Gastrocnemius medialis (tissue), 4 donors: ENCODE measurements at regions not wholly inside any gene's neighbourhood (a gene's known extent, or its start where the extent isn't known, plus 50 kb on each side); places are given as distances from the start of the nearest gene placed in this dataset.
"Not testable (repeated sequence)": the region's sequence is repeated elsewhere in the genome, so short reads cannot be mapped to it uniquely, and the experiment has no call there.

Experiments
- ATAC-seq, 2 donors: fragments of 150-250 bp; one replicate each; pipeline ENCODE4 v1.9.1; 2016
- DNase-seq, 2 donors: peaks; one replicate each; pipeline ENCODE4 v3.0.0-alpha.2; 2019
- H3K27ac ChIP-seq, 4 donors: fragments of 200-600 bp; sonication (generic); 1 replicate in 1 of 4; 2 replicates in 3 of 4; pipeline ENCODE4 v1.5.1; 2016 to 2018; ENCODE audit warnings: mild to moderate bottlenecking in 2 of 4, moderate library complexity in 1 of 4
- H3K27me3 ChIP-seq, 3 donors: fragments of 200-600 bp; sonication (generic) in 2 of 3; 1 replicate in 1 of 3; 2 replicates in 2 of 3; pipeline versions ENCODE4 v1.5.1 to v1.6.0; 2016 to 2019; ENCODE audit warnings: mild to moderate bottlenecking in 1 of 3, moderate library complexity in 1 of 3
- H3K36me3 ChIP-seq, 2 donors: fragments of 200-600 bp; sonication (generic) in 1 of 2; one replicate each; pipeline ENCODE4 v1.5.1; 2017 to 2018
- H3K4me1 ChIP-seq, 2 donors: fragments of 200-600 bp; sonication (generic) in 1 of 2; one replicate each; pipeline ENCODE4 v1.5.1; 2016 to 2017; ENCODE audit warnings: mild to moderate bottlenecking in 2 of 2
- H3K4me3 ChIP-seq, 4 donors: fragments of 200-600 bp; sonication (generic) in 3 of 4; 1 replicate in 1 of 4; 2 replicates in 3 of 4; pipeline ENCODE4 v1.5.1; 2016 to 2019; ENCODE audit warnings: mild to moderate bottlenecking in 2 of 4
- H3K9me3 ChIP-seq, 3 donors: fragments of 200-600 bp; sonication (generic) in 2 of 3; 1 replicate in 1 of 3; 2 replicates in 2 of 3; pipeline ENCODE4 v1.5.1; 2016 to 2019
- POLR2A ChIP-seq, 2 donors: fragments of 450-650 bp; IDR thresholded peaks; one replicate each; pipeline ENCODE4 v1.6.1; 2017; ENCODE audit warnings: antibody characterized with exemption in 2 of 2, mild to moderate bottlenecking in 2 of 2, moderate library complexity in 2 of 2
- in situ Hi-C, 4 donors: fragments of 200-750 bp; cut with MboI; loops; one replicate each; pipeline versions ENCODE4 v1.15.0 to v1.8.0; 2017; ENCODE audit warnings: low sequenced_read_pairs in 4 of 4
- intact Hi-C: fragments of 100-400 bp; cut with DNase I; formaldehyde crosslinking; loops from one replicate; pipeline ENCODE4 v1.15.1; 2023; ENCODE audit warnings: low total_unique reads
- TF ChIP-seq, protein P1 (sequence below), 5 experiments: fragments of 450-650 bp in 3 of 5; fragments of 200-600 bp in 2 of 5; sonication (generic) in 2 of 5; IDR thresholded peaks in 4 of 5; conservative IDR thresholded peaks in 1 of 5; 1 replicate in 4 of 5; 2 replicates in 1 of 5; pipeline ENCODE4 v1.5.1; 2016 to 2019; ENCODE audit warnings: antibody characterized with exemption in 5 of 5, mild to moderate bottlenecking in 3 of 5, moderate library complexity in 3 of 5

GRCh38 chr18:60069145-60069544 is 169.3 kb downstream of the PMAIP1 start:
- in situ Hi-C loops = no loop called here
- Histone ChIP-seq H3K36me3 (no peaks in the 10 kb centered on the region), H3K27me3 (no peaks in the 10 kb centered on the region), H3K4me3 (no peak overlapping the region), H3K27ac (no peak overlapping the region), H3K4me1 (no peaks in the 10 kb centered on the region), H3K9me3 (no peaks in the 10 kb centered on the region)
- TF ChIP-seq, protein P1, sequence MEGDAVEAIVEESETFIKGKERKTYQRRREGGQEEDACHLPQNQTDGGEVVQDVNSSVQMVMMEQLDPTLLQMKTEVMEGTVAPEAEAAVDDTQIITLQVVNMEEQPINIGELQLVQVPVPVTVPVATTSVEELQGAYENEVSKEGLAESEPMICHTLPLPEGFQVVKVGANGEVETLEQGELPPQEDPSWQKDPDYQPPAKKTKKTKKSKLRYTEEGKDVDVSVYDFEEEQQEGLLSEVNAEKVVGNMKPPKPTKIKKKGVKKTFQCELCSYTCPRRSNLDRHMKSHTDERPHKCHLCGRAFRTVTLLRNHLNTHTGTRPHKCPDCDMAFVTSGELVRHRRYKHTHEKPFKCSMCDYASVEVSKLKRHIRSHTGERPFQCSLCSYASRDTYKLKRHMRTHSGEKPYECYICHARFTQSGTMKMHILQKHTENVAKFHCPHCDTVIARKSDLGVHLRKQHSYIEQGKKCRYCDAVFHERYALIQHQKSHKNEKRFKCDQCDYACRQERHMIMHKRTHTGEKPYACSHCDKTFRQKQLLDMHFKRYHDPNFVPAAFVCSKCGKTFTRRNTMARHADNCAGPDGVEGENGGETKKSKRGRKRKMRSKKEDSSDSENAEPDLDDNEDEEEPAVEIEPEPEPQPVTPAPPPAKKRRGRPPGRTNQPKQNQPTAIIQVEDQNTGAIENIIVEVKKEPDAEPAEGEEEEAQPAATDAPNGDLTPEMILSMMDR (IDR thresholded peaks at IDR 0.05 in 4 of 5, conservative IDR thresholded peaks at IDR 0.05 in 1 of 5) = no peak
- no peak for TF ChIP-seq POLR2A (IDR thresholded peaks at IDR 0.05)
- DNase-seq (no peak), ATAC-seq (no peak)
- intact Hi-C loops = loop anchor here (10.0 kb wide), 1 partner anchor 996 kb away; no protein-coding TSS in a partner anchor

DNA sequence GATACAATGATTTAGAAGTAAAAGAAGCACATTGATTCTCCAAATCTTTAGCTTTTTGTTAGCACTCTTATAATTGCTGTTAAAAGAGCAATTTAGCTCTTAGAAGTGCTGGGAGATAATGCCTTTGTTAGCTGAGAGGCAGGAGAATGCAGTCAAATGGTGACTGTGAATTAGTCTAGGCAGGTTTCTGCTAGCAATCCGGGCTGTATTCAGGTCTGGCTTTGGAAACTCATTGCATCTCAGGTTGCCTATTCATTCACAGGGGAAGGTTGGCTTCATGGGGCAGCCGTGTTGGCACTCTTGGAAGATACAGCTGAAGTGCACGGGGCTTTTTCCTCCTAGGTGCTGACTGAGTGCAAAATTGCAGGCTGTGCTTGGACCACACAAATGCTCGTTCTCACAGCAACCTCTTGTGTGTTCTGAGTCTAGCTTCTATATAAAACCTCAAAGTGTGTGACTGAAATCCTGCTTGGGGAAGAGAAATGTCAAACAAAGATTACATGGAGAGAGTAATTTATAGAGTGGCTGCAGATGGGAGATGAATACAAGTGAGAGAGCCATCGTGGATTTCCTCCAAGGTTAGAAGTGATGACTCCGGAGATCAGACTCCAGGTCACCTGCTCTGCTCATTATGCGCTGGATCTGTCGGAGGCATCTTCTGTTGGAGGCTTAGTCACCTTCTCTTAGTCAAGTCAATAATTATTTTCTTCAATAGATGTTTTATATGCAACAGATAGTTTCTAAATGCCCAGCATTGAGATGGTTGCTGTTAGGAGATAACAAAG is 167.8 kb downstream of the PMAIP1 start:
- in situ Hi-C loops (no loop called here), intact Hi-C loops (loop anchor here (10.0 kb wide), 1 partner anchor 997 kb away; no protein-coding TSS in a partner anchor)
- Histone ChIP-seq H3K27me3 (no peaks in the 10 kb centered on the region), H3K36me3 (no peaks in the 10 kb centered on the region), H3K9me3 (no peaks in the 10 kb centered on the region), H3K27ac (no peak overlapping the region), H3K4me1 (no peaks in the 10 kb centered on the region), H3K4me3 (no peak overlapping the region)
- ATAC-seq (no peak), DNase-seq (no peak)
- TF ChIP-seq, protein P1 (IDR thresholded peaks at IDR 0.05 in 4 of 5, conservative IDR thresholded peaks at IDR 0.05 in 1 of 5) = no peak
- no peak for TF ChIP-seq POLR2A (IDR thresholded peaks at IDR 0.05)

DNA sequence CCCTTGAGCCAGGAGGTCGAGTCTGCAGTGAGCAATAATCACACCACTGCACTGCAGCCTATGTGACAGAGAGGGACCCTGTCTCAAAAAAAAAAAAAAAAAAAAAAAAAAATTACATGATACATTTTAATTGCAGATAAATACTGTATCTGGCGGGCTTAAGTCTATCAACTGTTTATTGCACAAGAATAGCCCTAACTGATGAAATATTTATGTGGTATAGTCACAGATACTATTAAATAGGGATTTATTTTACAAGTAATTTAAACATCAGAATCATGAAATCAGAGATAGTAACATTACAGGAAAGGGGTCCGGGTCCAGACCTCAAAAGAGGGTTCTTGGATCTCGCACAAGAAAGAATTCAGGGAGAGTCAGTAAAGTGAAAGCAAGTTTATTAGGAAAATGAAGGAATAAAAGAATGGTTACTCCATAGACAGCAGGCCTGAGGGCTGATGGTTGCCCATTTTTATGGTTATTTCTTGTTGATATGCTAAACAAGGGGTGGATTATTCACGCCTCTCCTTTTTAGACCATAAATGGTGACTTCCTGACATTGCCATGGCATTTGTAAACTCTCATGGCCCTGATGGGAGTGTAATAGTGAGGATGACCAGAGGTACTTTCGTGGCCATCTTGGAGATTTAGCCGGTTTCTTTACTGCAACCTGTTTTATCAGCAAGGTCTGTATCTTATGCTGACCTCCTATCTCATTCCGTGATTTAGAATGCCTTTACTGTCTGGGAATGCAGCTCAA is 166.6 kb downstream of the PMAIP1 start:
- Histone ChIP-seq H3K4me1 (no peaks in the 10 kb centered on the region), H3K27me3 (no peaks in the 10 kb centered on the region), H3K27ac (no peak overlapping the region), H3K36me3 (no peaks in the 10 kb centered on the region), H3K4me3 (no peak overlapping the region), H3K9me3 (no peaks in the 10 kb centered on the region)
- ATAC-seq = no peak
- intact Hi-C loops = loop anchor here (10.0 kb wide), 1 partner anchor 998 kb away; no protein-coding TSS in a partner anchor
- no peak for TF ChIP-seq POLR2A (IDR thresholded peaks at IDR 0.05)
- TF ChIP-seq, protein P1 (IDR thresholded peaks at IDR 0.05 in 4 of 5, conservative IDR thresholded peaks at IDR 0.05 in 1 of 5) = no peak
- DNase-seq = no peak
- in situ Hi-C loops = no loop called here

DNA sequence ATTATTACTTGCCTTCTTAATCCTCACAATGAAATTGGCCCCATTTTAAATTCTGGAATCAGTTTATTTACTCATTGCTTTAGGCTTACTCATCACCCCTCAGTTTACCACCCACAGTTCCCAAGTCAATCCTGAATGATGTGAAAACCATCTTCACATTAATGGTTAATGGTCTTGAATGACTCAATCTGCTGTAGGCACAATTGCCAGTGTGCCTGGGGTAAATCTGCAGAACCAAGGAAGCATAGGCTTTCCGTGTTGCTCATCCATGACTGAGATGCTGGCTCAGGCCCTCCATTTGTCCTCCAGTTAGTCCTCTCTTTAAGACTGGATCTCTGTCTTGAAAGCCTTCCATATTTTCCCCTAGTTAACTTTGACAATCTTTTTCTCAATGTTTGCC is 164.5 kb downstream of the PMAIP1 start:
- intact Hi-C loops = loop anchor here (10.0 kb wide), 1 partner anchor 1001 kb away; no protein-coding TSS in a partner anchor
- ATAC-seq (no peak), DNase-seq (no peak)
- no peaks in the 10 kb centered on the region for H3K4me1 ChIP-seq
- no peak overlapping the region for H3K27ac ChIP-seq
- no peak for TF ChIP-seq POLR2A (IDR thresholded peaks at IDR 0.05)
- TF ChIP-seq, protein P1 (IDR thresholded peaks at IDR 0.05 in 4 of 5, conservative IDR thresholded peaks at IDR 0.05 in 1 of 5) = no peak
- in situ Hi-C loops = no loop called here
- H3K36me3 ChIP-seq = no peaks in the 10 kb centered on the region
- H3K4me3 ChIP-seq = no peak overlapping the region
- no peaks in the 10 kb centered on the region for H3K9me3 ChIP-seq
- H3K27me3 ChIP-seq = no peaks in the 10 kb centered on the region

DNA sequence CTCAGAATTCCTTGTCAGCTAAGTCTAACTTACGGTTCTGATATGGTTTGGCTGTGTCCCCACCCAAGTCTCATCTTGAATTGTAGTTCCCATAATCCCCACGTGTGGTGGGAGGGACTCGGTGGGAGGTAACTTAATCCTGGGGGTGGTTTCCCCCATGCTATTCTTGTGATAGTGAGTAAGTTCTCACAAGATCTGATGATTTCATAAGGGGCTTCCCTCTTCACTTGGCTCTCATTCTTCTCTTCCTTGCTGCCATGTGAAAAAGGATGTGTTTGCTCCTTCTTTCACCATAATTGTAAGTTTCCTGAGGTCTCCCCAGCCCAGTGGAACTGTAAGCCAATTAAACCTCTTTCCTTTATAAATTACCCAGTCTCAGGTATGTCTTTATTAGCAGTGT is 163.0 kb downstream of the PMAIP1 start:
- intact Hi-C loops = loop anchor here (10.0 kb wide), 1 partner anchor 1002 kb away; no protein-coding TSS in a partner anchor
- in situ Hi-C loops, H3K36me3 ChIP-seq, H3K27ac ChIP-seq, ATAC-seq, DNase-seq, H3K4me3 ChIP-seq, H3K9me3 ChIP-seq, H3K4me1 ChIP-seq, H3K27me3 ChIP-seq: not testable (repeated sequence)
